ENCODE measurements at regions not wholly inside any gene's neighbourhood (a gene's known extent, or its start where the extent isn't known, plus 50 kb on each side); places are given as distances from the start of the nearest gene placed in this dataset.

DNA sequence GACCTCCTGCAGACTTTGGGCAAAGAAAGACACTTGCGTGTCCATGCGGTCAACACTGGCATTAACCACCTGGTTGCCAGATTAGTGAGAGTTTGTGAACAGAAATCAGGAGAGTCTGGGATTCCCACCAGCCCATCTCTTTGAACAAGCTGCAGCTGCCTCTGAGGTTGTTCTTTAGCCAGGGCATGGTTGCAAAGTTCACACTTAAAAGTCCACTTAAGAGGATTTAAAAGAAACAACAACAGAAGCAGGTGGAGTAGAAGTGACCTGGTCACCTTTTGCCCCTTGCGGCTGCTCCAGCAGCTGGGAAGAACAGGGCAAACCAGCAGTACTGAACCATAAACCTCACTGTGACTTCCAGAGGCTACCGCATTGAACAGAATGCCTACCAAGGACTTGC is 97.3 kb downstream of the FOXB1 start:
- TF ChIP-seq, protein P1, sequence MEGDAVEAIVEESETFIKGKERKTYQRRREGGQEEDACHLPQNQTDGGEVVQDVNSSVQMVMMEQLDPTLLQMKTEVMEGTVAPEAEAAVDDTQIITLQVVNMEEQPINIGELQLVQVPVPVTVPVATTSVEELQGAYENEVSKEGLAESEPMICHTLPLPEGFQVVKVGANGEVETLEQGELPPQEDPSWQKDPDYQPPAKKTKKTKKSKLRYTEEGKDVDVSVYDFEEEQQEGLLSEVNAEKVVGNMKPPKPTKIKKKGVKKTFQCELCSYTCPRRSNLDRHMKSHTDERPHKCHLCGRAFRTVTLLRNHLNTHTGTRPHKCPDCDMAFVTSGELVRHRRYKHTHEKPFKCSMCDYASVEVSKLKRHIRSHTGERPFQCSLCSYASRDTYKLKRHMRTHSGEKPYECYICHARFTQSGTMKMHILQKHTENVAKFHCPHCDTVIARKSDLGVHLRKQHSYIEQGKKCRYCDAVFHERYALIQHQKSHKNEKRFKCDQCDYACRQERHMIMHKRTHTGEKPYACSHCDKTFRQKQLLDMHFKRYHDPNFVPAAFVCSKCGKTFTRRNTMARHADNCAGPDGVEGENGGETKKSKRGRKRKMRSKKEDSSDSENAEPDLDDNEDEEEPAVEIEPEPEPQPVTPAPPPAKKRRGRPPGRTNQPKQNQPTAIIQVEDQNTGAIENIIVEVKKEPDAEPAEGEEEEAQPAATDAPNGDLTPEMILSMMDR (conservative IDR thresholded peaks at IDR 0.05 in 1 of 2, IDR thresholded peaks at IDR 0.05 in 1 of 2; ENCODE audit: low read depth in 1 of 2, low read length in 2 of 2), result no peak
- TF ChIP-seq EZH2 (IDR thresholded peaks at IDR 0.05; ENCODE audit: low read length, missing control alignments), result no peak

Data from fibroblast of lung (primary cell).